Hematopoietic multipotent progenitor cell treated with erythropoietin and hydrocortisone succinate and interleukin-3 and kit ligand, for 15 days (in vitro differentiated cells): ENCODE measurements at regions not wholly inside any gene's neighbourhood (a gene's known extent, or its start where the extent isn't known, plus 50 kb on each side); places are given as distances from the start of the nearest gene placed in this dataset.

Experiments
- DNase-seq: peaks from one replicate; pipeline ENCODE4 v3.0.0-alpha.2; 2015; ENCODE audit warnings: low spot score

- DNase-seq: no peak
Observed at GRCh38 chr13:88085036-88085435, 413.9 kb downstream of the SLITRK5 start.

DNA sequence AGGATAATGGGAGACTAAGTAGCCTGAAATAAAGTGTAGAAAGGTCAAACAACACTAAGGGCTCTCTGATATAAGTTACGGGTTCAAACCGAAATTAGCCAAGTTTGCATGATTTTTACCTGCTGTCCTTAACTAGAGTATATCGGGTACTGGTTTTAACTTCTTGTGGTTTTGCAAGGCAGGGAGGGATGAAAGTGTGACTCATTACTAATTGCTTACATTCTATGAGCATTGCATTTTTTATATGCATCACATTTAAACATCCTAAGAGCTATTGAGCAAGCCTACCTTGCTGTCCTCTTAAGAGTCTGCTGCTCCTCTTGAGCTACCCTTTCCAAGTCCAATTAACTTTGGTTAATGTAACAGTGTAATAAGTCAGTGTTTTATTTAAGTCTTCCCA, 415.4 kb downstream of the SLITRK5 start:
- DNase-seq: no peak

GRCh38 chr13:88097541-88097940, 426.4 kb downstream of the SLITRK5 start:
- no peak for DNase-seq

DNA sequence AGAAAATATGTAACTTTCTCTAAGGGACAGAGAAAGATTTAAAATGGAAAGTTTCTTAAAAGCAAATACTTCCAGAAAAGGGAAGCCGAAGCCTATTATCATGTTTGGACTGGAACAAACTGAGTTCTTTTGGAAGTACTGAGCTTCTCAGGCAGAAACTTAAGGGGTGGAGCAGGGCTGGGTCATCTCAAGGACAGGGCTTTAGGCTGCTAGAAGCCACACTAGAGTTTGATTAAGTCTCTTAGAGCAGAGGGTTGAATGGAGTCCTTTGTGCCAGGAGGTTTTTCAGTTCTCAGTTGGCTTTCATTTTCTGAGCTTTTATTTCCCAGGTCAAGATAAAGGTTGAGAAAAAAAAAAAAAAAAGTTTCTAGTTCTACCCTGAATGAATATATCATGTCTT, 432.7 kb downstream of the SLITRK5 start:
- DNase-seq: no peak

GRCh38 chr13:88104576-88104975, 433.4 kb downstream of the SLITRK5 start:
- DNase-seq: no peak

- DNase-seq: no peak
Observed at GRCh38 chr13:88107570-88107969, 436.4 kb downstream of the SLITRK5 start.

DNA sequence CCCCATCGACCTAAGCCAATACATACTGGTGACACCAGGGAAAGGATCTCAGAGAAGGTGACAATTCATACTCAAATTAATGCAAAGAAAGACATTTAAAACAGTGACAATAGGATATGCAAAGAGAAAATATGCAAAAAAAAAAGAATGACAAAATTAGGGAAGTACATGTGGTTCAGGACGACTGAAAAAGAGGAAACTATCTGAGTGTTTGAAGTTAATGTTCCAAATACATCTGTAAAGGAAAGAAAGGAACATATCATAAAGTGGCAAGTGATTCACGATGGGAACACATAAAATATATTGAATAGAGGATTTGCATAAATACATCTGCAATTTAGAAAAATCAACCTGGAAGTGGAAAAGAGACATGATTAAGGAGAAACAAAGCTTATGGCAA, 441.4 kb downstream of the SLITRK5 start:
- DNase-seq: no peak

DNA sequence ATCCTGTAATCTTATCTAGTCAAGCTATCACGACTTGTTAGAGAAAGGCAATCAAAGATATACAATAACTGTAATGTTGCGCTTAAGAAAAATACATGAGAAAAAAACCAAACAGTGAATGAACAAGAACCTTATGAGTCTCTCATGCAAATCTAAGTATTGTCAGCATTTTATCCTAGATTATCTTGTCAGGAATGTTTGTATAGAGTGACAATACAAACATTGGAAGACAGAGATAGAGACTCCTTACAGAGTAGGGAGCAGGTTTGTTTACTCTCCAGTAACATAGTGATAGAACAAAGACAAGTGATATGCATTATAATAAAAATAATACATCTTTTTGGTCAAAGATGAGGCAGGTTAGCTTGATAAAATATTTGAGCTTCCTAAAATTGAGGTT, 444.8 kb downstream of the SLITRK5 start:
- DNase-seq: no peak

DNA sequence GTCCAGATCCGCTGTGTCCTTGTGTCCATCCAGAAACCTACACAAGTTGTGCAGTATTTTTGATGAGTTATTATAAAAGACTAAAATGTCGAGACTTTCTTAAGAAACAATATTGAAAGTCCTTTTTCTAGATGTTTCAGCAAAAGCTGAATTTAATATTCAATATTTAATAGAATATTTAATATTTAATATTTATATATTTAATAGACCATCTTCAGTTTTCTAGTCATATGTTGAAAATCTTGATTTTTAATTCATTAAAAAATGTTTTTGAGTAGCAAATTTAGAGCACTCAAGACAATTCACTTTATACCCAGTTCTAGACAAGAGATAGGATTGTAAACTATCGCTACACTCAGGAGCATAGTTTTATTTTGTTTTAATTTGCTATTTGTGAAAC, 447.8 kb downstream of the SLITRK5 start:
- no peak for DNase-seq

- no peak for DNase-seq
Observed at GRCh38 chr13:88124142-88124541, 453.0 kb downstream of the SLITRK5 start.

- DNase-seq: no peak
Observed at GRCh38 chr13:88125055-88125454, 453.9 kb downstream of the SLITRK5 start.

GRCh38 chr13:88136098-88136790, 465.1 kb downstream of the SLITRK5 start:
- no peak for DNase-seq

- no peak for DNase-seq
Observed at GRCh38 chr13:88142653-88143052, 471.5 kb downstream of the SLITRK5 start.

GRCh38 chr13:88144580-88144979, 473.4 kb downstream of the SLITRK5 start:
- no peak for DNase-seq

GRCh38 chr13:88153353-88153752, 482.2 kb downstream of the SLITRK5 start:
- DNase-seq: no peak

- DNase-seq: no peak
Observed at GRCh38 chr13:88154001-88154400, 482.8 kb downstream of the SLITRK5 start.

GRCh38 chr13:88162076-88162702, 491.0 kb downstream of the SLITRK5 start:
- no peak for DNase-seq

GRCh38 chr13:88176231-88176630, 505.1 kb downstream of the SLITRK5 start:
- DNase-seq: no peak

DNA sequence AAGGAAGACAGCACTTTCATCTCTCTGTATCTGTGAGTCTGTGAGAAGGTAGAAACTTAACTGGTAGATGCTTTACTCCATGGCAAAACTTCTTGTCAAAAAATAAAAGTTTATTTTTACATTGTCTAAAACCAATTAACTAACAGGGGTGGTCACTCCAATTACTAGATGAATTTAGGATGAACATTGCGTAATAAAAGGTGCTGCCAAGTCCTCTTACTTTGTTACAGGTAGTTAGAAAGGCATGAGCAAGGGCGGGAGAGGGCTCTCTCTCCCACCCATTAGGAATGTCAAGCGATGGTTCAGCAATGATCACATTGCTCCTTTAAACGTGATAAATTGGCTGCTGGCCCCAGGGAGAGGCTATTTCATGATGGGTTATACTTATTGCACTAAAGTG, 512.3 kb downstream of the SLITRK5 start:
- no peak for DNase-seq

- DNase-seq: no peak
Observed at GRCh38 chr13:88188986-88189385, 517.8 kb downstream of the SLITRK5 start.

DNA sequence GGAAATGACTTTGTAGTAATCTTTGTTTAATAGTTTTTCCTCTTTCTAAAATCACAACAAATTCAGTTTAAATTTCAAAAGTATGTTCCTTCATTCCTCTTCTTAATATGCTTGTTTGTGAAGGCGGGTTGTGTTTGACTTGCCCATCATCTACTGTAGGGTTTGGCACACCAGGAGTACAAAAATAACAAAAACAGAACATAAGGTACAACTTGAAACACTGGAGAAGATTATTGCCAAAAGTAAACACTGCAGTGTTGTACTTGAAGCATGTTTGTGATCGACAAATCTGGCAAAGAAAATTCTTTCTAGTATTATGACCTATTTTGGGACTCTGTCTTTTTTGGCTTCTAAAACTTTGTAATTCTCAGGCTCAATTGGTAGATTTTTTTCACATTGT, 518.6 kb downstream of the SLITRK5 start:
- DNase-seq: no peak

DNA sequence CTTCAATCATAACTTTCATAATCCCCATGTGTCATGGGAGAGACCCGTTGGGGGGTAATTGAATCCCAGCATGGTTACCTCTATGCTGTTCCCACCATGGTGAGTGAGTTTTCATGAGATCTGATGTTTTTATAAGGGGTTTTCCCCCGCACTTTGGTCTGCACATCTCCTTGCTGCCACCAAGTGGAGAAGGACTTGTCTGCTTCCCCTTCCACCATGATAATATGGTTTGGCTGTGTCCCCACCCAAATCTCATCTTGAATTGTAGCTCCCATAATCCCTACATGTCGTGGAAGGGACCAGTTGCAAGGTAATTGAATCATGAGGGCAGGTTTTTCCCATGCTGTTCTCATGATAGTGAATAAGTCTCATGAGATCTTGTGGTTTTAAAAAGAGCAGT, 524.9 kb downstream of the SLITRK5 start:
- no peak for DNase-seq

DNA sequence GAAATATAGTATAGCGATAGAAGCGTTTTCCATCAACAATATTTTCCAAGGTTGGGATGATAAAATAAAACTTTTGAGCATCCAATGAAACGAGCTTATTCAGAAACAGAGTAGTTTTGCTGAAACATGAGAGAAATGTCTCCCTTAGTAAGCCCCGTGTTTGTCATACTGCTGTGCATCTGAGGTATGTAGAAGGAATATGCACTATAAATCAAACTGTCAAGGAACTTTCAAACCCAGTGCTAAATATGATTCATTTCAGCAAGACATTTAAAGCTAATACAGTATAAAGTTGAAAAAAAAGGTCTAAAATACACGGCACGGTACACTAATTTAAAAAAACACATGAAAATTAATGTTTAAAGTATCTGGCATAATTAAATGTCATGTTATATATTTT, 546.2 kb downstream of the SLITRK5 start:
- no peak for DNase-seq

DNA sequence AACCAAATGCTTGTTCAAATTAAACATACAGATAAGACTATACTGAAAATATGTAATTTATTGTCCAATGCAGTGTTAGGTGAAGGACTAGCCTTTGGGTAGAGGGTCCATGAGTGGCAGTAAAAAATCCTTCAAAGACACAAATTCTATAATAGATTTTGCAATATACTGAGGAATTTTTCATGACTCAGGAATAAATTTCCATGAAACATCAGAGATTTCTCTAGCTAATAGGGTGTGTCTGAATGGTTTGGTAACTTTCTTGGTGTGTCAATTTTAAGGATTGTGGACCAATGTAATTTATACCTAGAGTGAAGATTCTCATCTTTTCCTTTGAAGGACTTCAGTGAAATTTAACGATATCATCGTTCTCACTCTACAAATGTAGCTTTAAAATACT, 546.7 kb downstream of the SLITRK5 start:
- DNase-seq: no peak
